Endodermal cell (in vitro differentiated cells): ENCODE measurements at regions not wholly inside any gene's neighbourhood (a gene's known extent, or its start where the extent isn't known, plus 50 kb on each side); places are given as distances from the start of the nearest gene placed in this dataset.

Experiments
- DNase-seq: peaks from one replicate; pipeline ENCODE4 v3.0.0-alpha.2; 2017
- H3K27ac ChIP-seq: 2 replicates; pipeline ENCODE4 v1.5.1; 2013; ENCODE audit warnings: mild to moderate bottlenecking, low read depth, low read length, moderate library complexity
- H3K27me3 ChIP-seq: 2 replicates; pipeline ENCODE4 v1.6.1; 2013; ENCODE audit warnings: mild to moderate bottlenecking, low read length, moderate library complexity; ENCODE audit not compliant: insufficient read depth, control insufficient read depth, poor library complexity, severe bottlenecking
- H3K36me3 ChIP-seq: 2 replicates; pipeline ENCODE4 v1.7.0; 2013; ENCODE audit warnings: mild to moderate bottlenecking, low read length, moderate library complexity; ENCODE audit not compliant: control insufficient read depth, insufficient read depth
- H3K4me1 ChIP-seq: one replicate; pipeline ENCODE4 v1.7.0; 2013; ENCODE audit warnings: low read length; ENCODE audit not compliant: control insufficient read depth, insufficient read depth
- H3K4me3 ChIP-seq: 2 replicates; pipeline ENCODE4 v1.5.1; 2013; ENCODE audit warnings: mild to moderate bottlenecking, low read length, moderate library complexity
- H3K9ac ChIP-seq: 2 replicates; pipeline ENCODE4 v1.6.1; 2013; ENCODE audit warnings: mild to moderate bottlenecking, low read length, moderate library complexity; ENCODE audit not compliant: poor library complexity, severe bottlenecking; ENCODE audit errors: extremely low read depth
- H3K9me3 ChIP-seq: 2 replicates; pipeline ENCODE4 v1.6.1; 2013; ENCODE audit warnings: mild to moderate bottlenecking, low read length, moderate library complexity; ENCODE audit not compliant: control insufficient read depth
- H3K27ac Mint-ChIP-seq: 2 replicates; pipeline ENCODE4 v1.8.0; 2020; ENCODE audit warnings: mixed read lengths
- H3K27me3 Mint-ChIP-seq: 2 replicates; pipeline ENCODE4 v1.8.0; 2021; ENCODE audit warnings: mild to moderate bottlenecking, mixed read lengths; ENCODE audit not compliant: insufficient read depth
- H3K36me3 Mint-ChIP-seq: 2 replicates; pipeline ENCODE4 v1.8.0; 2020; ENCODE audit warnings: low read depth, mixed read lengths
- H3K4me1 Mint-ChIP-seq: 2 replicates; pipeline ENCODE4 v1.8.0; 2020; ENCODE audit warnings: mixed read lengths
- H3K4me3 Mint-ChIP-seq: 2 replicates; pipeline ENCODE4 v1.8.0; 2020; ENCODE audit warnings: mild to moderate bottlenecking, moderate library complexity, mixed read lengths
- H3K9me3 Mint-ChIP-seq: 2 replicates; pipeline ENCODE4 v1.8.0; 2020; ENCODE audit warnings: mild to moderate bottlenecking, mixed read lengths
- WGBS, 2 experiments: methylation state at CpG; one replicate each; pipeline versions ENCODE4 v1.1.5 to v1.1.7; 2013; ENCODE audit warnings: missing lambda C conversion rate in 2 of 2, mixed read lengths in 1 of 2; ENCODE audit not compliant: insufficient coverage in 1 of 2, insufficient read length in 1 of 2; 5-methylcytosine and 5-hydroxymethylcytosine counted together
- TF ChIP-seq, protein P1 (sequence below): fragments of 200-600 bp; sonication (generic); conservative IDR thresholded peaks from 2 replicates; pipeline ENCODE4 v1.5.0; 2021; ENCODE audit warnings: antibody characterized with exemption, mild to moderate bottlenecking

GRCh38 chr20:23200413-23200812, 114.3 kb upstream of the CD93 start:
- H3K36me3 Mint-ChIP-seq, result no peaks in the 10 kb centered on the region
- TF ChIP-seq, protein P1, sequence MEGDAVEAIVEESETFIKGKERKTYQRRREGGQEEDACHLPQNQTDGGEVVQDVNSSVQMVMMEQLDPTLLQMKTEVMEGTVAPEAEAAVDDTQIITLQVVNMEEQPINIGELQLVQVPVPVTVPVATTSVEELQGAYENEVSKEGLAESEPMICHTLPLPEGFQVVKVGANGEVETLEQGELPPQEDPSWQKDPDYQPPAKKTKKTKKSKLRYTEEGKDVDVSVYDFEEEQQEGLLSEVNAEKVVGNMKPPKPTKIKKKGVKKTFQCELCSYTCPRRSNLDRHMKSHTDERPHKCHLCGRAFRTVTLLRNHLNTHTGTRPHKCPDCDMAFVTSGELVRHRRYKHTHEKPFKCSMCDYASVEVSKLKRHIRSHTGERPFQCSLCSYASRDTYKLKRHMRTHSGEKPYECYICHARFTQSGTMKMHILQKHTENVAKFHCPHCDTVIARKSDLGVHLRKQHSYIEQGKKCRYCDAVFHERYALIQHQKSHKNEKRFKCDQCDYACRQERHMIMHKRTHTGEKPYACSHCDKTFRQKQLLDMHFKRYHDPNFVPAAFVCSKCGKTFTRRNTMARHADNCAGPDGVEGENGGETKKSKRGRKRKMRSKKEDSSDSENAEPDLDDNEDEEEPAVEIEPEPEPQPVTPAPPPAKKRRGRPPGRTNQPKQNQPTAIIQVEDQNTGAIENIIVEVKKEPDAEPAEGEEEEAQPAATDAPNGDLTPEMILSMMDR, result no peak
- H3K9ac ChIP-seq, result no peak overlapping the region
- no peak overlapping the region for H3K27ac Mint-ChIP-seq
- H3K27ac ChIP-seq, result no peak overlapping the region
- H3K9me3 Mint-ChIP-seq, result peaks cover 14% of the 10 kb centered on the region
- H3K4me1 ChIP-seq, result peaks cover 16% of the 10 kb centered on the region
- no peak for DNase-seq
- H3K4me3 Mint-ChIP-seq, result no peak overlapping the region
- H3K4me1 Mint-ChIP-seq, result peaks cover 43% of the 10 kb centered on the region
- 94 to 96% methylated on average over 6 to 12 of the region's 12 CpGs for WGBS, 2 experiments
- peaks cover 7% of the 10 kb centered on the region for H3K27me3 Mint-ChIP-seq
- no peak overlapping the region for H3K4me3 ChIP-seq
- H3K36me3 ChIP-seq, result no peaks in the 10 kb centered on the region
- peaks cover 16% of the 10 kb centered on the region for H3K9me3 ChIP-seq
- no peaks in the 10 kb centered on the region for H3K27me3 ChIP-seq

- peaks cover 14% of the 10 kb centered on the region for H3K9me3 Mint-ChIP-seq
- no peak overlapping the region for H3K27ac Mint-ChIP-seq
- 94% methylated on average over 3 of the region's 3 CpGs for WGBS, 2 experiments
- no peak for DNase-seq
- no peaks in the 10 kb centered on the region for H3K36me3 Mint-ChIP-seq
- Histone ChIP-seq H3K9ac (no peak overlapping the region), H3K4me3 (no peak overlapping the region), H3K4me1 (peaks cover 9% of the 10 kb centered on the region), H3K9me3 (peaks cover 16% of the 10 kb centered on the region), H3K36me3 (no peaks in the 10 kb centered on the region), H3K27me3 (no peaks in the 10 kb centered on the region), H3K27ac (no peak overlapping the region)
- H3K27me3 Mint-ChIP-seq, result peaks cover 5% of the 10 kb centered on the region
- H3K4me3 Mint-ChIP-seq, result no peak overlapping the region
- TF ChIP-seq, protein P1, result no peak
- peaks cover 33% of the 10 kb centered on the region for H3K4me1 Mint-ChIP-seq
These were observed 113.2 kb upstream of the CD93 start for GRCh38 chr20:23199356-23199755.

GRCh38 chr20:23198815-23199214, 112.7 kb upstream of the CD93 start:
- Histone ChIP-seq H3K9ac (no peak overlapping the region), H3K4me3 (no peak overlapping the region), H3K9me3 (peaks cover 16% of the 10 kb centered on the region), H3K36me3 (no peaks in the 10 kb centered on the region), H3K27ac (no peak overlapping the region), H3K27me3 (no peaks in the 10 kb centered on the region), H3K4me1 (peaks cover 5% of the 10 kb centered on the region)
- peaks cover 27% of the 10 kb centered on the region for H3K4me1 Mint-ChIP-seq
- peaks cover 14% of the 10 kb centered on the region for H3K9me3 Mint-ChIP-seq
- H3K27ac Mint-ChIP-seq, result no peak overlapping the region
- DNase-seq, result no peak
- TF ChIP-seq, protein P1, result no peak
- no peak overlapping the region for H3K4me3 Mint-ChIP-seq
- no peaks in the 10 kb centered on the region for H3K36me3 Mint-ChIP-seq
- peaks cover 4% of the 10 kb centered on the region for H3K27me3 Mint-ChIP-seq
